ENCODE measurements at regions not wholly inside any gene's neighbourhood (a gene's known extent, or its start where the extent isn't known, plus 50 kb on each side); places are given as distances from the start of the nearest gene placed in this dataset.

DNA sequence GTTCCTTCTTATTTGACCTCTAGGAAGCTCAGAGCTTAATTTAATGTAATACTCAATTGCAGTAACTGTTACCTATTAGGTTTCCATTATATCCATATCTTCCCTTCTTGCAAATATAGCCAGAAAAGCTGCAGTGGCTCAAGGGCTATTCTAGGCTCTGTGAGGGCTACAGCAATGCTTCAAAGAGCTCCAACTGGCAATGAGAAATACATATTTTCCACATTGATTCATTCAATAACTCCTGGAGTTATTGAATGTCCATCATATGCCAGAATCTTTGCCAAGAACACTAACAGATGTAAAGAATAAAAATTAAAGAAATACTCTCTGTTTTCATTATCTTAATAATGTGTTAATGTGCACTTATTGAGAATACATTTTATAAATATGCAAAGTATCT lies 396.9 kb upstream of the PAPPA start:
- Histone ChIP-seq H3K9me2 (replicated peaks; ENCODE audit: insufficient read depth, low read length) (no peaks in the 10 kb centered on the region), H3K4me2 (ENCODE audit: low read depth, low read length, poor library complexity, severe bottlenecking) (no peak overlapping the region), H3K79me2 (ENCODE audit: insufficient read depth, low read length) (no peaks in the 10 kb centered on the region), H3K9ac (ENCODE audit: low read length) (no peak overlapping the region), H3K9me3 (ENCODE audit: insufficient read depth, low read length) (no peaks in the 10 kb centered on the region), H3K27ac (ENCODE audit: low read depth, low read length) (no peak overlapping the region), H3K36me3 (ENCODE audit: low read length) (no peaks in the 10 kb centered on the region), H3F3A (ENCODE audit: insufficient read depth) (no peaks in the 10 kb centered on the region), H4K20me1 (ENCODE audit: low read depth, low read length) (no peaks in the 10 kb centered on the region), H2AFZ (ENCODE audit: low read depth, low read length, severe bottlenecking) (no peak overlapping the region), H3K4me3 (ENCODE audit: insufficient read depth, low read length, poor library complexity, severe bottlenecking) (no peak overlapping the region), H3K27me3 (ENCODE audit: low read length) (no peaks in the 10 kb centered on the region)
- TF ChIP-seq, protein P1, sequence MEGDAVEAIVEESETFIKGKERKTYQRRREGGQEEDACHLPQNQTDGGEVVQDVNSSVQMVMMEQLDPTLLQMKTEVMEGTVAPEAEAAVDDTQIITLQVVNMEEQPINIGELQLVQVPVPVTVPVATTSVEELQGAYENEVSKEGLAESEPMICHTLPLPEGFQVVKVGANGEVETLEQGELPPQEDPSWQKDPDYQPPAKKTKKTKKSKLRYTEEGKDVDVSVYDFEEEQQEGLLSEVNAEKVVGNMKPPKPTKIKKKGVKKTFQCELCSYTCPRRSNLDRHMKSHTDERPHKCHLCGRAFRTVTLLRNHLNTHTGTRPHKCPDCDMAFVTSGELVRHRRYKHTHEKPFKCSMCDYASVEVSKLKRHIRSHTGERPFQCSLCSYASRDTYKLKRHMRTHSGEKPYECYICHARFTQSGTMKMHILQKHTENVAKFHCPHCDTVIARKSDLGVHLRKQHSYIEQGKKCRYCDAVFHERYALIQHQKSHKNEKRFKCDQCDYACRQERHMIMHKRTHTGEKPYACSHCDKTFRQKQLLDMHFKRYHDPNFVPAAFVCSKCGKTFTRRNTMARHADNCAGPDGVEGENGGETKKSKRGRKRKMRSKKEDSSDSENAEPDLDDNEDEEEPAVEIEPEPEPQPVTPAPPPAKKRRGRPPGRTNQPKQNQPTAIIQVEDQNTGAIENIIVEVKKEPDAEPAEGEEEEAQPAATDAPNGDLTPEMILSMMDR (IDR thresholded peaks at IDR 0.05; ENCODE audit: insufficient read depth, low read length, poor library complexity, severe bottlenecking) = no peak

DNA sequence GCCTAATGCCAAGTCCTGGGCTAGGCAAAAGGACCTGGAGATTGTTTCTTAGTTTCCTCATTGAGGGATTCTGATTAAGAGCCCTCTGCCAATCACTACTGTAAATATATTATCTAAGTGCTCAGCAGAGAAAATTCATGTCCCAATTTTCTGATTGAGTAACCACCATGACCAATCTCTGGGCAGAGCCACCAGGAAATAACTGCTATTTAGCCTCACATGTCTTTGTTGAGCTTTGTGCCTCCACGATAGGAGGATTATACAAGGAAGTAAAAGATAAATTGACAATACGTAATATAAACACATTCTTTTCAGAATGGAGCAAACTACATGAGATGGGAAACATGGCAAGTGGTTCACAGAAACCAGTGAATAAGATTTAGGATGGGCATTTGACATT lies 396.1 kb upstream of the PAPPA start:
- Histone ChIP-seq H3F3A (ENCODE audit: insufficient read depth) (no peaks in the 10 kb centered on the region), H3K79me2 (ENCODE audit: insufficient read depth, low read length) (no peaks in the 10 kb centered on the region)
- TF ChIP-seq, protein P1 (IDR thresholded peaks at IDR 0.05; ENCODE audit: insufficient read depth, low read length, poor library complexity, severe bottlenecking) = no peak
- TF ChIP-seq EZH2phosphoT487 (conservative IDR thresholded peaks at IDR 0.05; ENCODE audit: low read length) = no peak

DNA sequence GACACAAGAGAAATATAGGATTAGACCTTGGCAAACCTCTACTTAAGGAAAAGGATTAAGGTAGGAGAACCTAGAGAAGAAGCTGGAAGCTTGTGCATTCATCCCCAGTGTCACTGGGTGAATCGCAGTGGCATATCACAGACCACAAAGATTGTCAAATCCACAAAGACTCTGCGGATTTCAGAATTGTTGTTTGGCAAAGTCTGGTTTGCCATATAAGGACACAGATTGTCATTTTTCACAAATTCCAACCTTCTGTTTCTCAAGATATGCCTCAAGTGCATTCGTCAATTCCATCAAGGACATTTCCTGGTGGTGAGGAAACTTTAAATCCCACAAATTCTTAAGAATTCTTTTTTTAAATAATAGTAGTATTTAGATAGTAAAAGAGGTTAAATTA lies 395.1 kb upstream of the PAPPA start:
- TF ChIP-seq, protein P1 (IDR thresholded peaks at IDR 0.05; ENCODE audit: insufficient read depth, low read length, poor library complexity, severe bottlenecking) = no peak
- TF ChIP-seq EZH2phosphoT487 (conservative IDR thresholded peaks at IDR 0.05; ENCODE audit: low read length) = no peak
- no peaks in the 10 kb centered on the region for H3K9me3 ChIP-seq (ENCODE audit: insufficient read depth, low read length)
- no peak overlapping the region for H2AFZ ChIP-seq (ENCODE audit: low read depth, low read length, severe bottlenecking)
- no peaks in the 10 kb centered on the region for H4K20me1 ChIP-seq (ENCODE audit: low read depth, low read length)
- no peak overlapping the region for H3K4me3 ChIP-seq (ENCODE audit: insufficient read depth, low read length, poor library complexity, severe bottlenecking)
- H3K27ac ChIP-seq (ENCODE audit: low read depth, low read length) = no peak overlapping the region
- no peak overlapping the region for H3K4me2 ChIP-seq (ENCODE audit: low read depth, low read length, poor library complexity, severe bottlenecking)
- H3K9me2 ChIP-seq (replicated peaks; ENCODE audit: insufficient read depth, low read length) = no peaks in the 10 kb centered on the region
- H3F3A ChIP-seq (ENCODE audit: insufficient read depth) = no peaks in the 10 kb centered on the region
- no peaks in the 10 kb centered on the region for H3K79me2 ChIP-seq (ENCODE audit: insufficient read depth, low read length)
- H3K27me3 ChIP-seq (ENCODE audit: low read length) = no peaks in the 10 kb centered on the region
- no peak overlapping the region for H3K9ac ChIP-seq (ENCODE audit: low read length)
- H3K36me3 ChIP-seq (ENCODE audit: low read length) = no peaks in the 10 kb centered on the region

More for the DNA sequence above, 396.1 kb upstream of the PAPPA start:
- H2AFZ ChIP-seq (ENCODE audit: low read depth, low read length, severe bottlenecking) = no peak overlapping the region
- no peaks in the 10 kb centered on the region for H3K36me3 ChIP-seq (ENCODE audit: low read length)
- H3K4me2 ChIP-seq (ENCODE audit: low read depth, low read length, poor library complexity, severe bottlenecking) = no peak overlapping the region
- no peaks in the 10 kb centered on the region for H3K27me3 ChIP-seq (ENCODE audit: low read length)
- no peak overlapping the region for H3K27ac ChIP-seq (ENCODE audit: low read depth, low read length)
- H4K20me1 ChIP-seq (ENCODE audit: low read depth, low read length) = no peaks in the 10 kb centered on the region
- no peak overlapping the region for H3K9ac ChIP-seq (ENCODE audit: low read length)
- no peaks in the 10 kb centered on the region for H3K9me3 ChIP-seq (ENCODE audit: insufficient read depth, low read length)
- H3K4me3 ChIP-seq (ENCODE audit: insufficient read depth, low read length, poor library complexity, severe bottlenecking) = no peak overlapping the region
- no peaks in the 10 kb centered on the region for H3K9me2 ChIP-seq (replicated peaks; ENCODE audit: insufficient read depth, low read length)

DNA sequence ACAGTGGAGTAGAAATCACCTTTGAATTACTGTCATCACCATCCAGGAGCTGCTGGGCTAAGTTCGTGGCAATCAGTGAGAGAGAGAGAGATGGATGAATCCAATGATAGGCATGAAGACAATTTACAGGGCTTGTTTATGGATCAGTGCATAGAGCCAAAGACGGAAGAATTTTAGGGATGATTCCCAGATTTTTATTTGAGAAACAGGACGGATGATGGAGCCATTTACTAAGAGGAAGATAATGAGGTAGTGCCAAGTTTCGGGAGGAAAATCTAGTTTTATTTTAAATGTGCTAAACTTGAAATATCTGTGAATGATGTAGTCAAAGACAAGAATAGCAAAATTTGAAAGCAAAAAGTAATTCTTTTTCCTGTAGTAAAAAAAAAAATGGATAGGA lies 394.2 kb upstream of the PAPPA start:
- H3K79me2 ChIP-seq (ENCODE audit: insufficient read depth, low read length) = no peaks in the 10 kb centered on the region
- H2AFZ ChIP-seq (ENCODE audit: low read depth, low read length, severe bottlenecking) = no peak overlapping the region
- no peak overlapping the region for H3K4me2 ChIP-seq (ENCODE audit: low read depth, low read length, poor library complexity, severe bottlenecking)
- H3F3A ChIP-seq (ENCODE audit: insufficient read depth) = no peaks in the 10 kb centered on the region
- no peaks in the 10 kb centered on the region for H4K20me1 ChIP-seq (ENCODE audit: low read depth, low read length)
- TF ChIP-seq, protein P1 (IDR thresholded peaks at IDR 0.05; ENCODE audit: insufficient read depth, low read length, poor library complexity, severe bottlenecking) = no peak
- no peak for TF ChIP-seq EZH2phosphoT487 (conservative IDR thresholded peaks at IDR 0.05; ENCODE audit: low read length)
- no peak overlapping the region for H3K27ac ChIP-seq (ENCODE audit: low read depth, low read length)
- no peak overlapping the region for H3K9ac ChIP-seq (ENCODE audit: low read length)
- no peaks in the 10 kb centered on the region for H3K9me3 ChIP-seq (ENCODE audit: insufficient read depth, low read length)
- H3K4me3 ChIP-seq (ENCODE audit: insufficient read depth, low read length, poor library complexity, severe bottlenecking) = no peak overlapping the region
- no peaks in the 10 kb centered on the region for H3K36me3 ChIP-seq (ENCODE audit: low read length)
- H3K9me2 ChIP-seq (replicated peaks; ENCODE audit: insufficient read depth, low read length) = no peaks in the 10 kb centered on the region
- H3K27me3 ChIP-seq (ENCODE audit: low read length) = no peaks in the 10 kb centered on the region
